HG03571 (cell line): ENCODE measurements at regions not wholly inside any gene's neighbourhood (a gene's known extent, or its start where the extent isn't known, plus 50 kb on each side); places are given as distances from the start of the nearest gene placed in this dataset.
"Not testable (repeated sequence)": the region's sequence is repeated elsewhere in the genome, so short reads cannot be mapped to it uniquely, and the experiment has no call there.

Experiments
- ATAC-seq: cut with Tn5 transposase; IDR thresholded peaks from one replicate; pipeline ENCODE4 v1.9.1; 2021; ENCODE audit not compliant: unreplicated experiment

GRCh38 chr13:83825676-83826075 is 56.6 kb downstream of the SLITRK1 start:
- ATAC-seq, result no peak

DNA sequence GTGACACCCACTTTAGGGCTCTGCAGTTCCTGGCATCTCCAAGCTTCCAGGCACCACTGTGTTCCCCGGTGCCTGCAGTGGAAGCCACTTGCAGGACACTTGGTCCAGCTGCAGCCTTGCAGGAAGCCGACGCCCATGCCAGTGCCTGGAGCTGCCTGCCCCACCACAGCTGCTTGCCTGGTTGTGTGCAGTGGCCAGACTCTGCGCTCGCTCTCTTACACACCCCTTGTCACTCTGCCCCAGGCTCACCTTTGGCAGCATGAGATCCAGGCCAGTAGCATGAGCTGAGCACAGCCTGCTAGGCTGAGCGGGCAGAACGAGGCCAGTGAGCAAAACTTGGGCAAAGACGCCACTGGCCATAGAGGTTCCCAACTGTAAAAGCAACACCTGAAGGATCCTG is 57.7 kb downstream of the SLITRK1 start:
- ATAC-seq, result no peak

GRCh38 chr13:83824120-83824519 is 58.2 kb downstream of the SLITRK1 start:
- ATAC-seq, result no peak

DNA sequence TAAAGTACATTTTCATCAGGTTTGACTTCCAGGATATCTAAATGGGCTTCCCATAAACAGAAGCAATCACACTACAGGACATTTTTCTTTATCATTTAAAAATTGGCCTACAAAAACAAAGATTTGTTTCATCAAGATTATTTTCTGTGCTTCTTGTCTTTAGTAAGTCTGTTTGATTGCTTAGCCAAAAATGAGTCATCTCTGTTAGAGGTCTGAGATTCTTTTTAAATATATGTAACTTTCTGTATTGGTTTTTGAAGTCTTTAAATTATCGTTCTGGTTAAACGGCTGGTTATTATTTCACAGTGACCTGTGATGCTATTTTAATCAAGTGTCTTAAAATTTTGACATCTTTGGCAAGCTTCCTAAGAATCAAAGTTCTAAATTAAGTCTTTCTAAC is 62.7 kb downstream of the SLITRK1 start:
- ATAC-seq, result no peak

- ATAC-seq, result no peak
Observed at GRCh38 chr13:83819156-83819555, 63.1 kb downstream of the SLITRK1 start.

GRCh38 chr13:83816081-83816480 is 66.2 kb downstream of the SLITRK1 start:
- ATAC-seq, result no peak

GRCh38 chr13:83815598-83815997 is 66.7 kb downstream of the SLITRK1 start:
- no peak for ATAC-seq

DNA sequence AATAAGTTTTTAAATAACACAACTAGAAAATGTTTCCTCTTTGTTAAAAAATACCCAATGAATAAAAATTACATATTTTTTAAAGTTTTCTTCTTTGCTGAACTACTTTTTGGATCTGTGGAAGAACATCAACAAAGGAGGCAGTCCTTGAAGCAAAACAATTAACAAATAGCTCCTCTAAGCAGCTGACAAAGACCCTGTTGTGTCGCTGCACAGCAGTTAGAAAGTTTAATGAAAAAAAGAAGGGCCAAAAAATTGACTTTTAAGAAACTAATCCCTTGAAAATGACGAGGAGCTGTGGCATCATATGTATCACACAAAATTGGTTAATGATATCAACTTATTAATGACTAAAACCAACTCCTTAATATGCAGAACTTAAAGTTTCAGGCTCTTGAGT is 72.1 kb downstream of the SLITRK1 start:
- no peak for ATAC-seq

DNA sequence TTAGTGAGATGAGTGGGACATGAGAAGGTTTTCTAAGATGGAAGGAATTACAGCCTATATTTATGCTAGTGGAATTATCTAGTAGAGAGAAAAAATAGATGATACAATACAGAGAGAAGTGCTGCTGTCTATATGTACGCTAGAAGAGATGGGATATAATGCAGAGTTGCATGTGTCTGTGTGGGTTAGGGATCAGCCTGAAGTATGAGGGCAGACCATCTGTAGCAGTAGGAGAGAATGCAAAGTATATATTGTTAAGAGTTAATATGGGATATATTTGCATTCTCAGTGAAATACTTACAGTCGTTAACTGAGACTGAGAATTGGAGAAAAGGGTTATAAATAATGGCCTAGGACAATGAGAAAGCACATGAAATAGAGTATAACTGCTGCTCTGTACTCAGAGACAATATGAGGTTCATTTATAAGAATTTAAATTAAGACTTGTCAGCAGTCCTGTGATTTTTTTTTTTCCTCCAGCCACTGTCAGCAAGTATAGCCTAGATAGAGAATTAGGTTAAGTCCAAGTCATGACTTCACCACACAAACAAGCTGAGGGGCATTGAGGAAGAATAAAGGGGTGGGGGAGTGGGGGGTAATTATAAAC is 77.8 kb downstream of the SLITRK1 start:
- ATAC-seq, result no peak

- no peak for ATAC-seq
Observed at GRCh38 chr13:83798731-83799130, 83.5 kb downstream of the SLITRK1 start.

DNA sequence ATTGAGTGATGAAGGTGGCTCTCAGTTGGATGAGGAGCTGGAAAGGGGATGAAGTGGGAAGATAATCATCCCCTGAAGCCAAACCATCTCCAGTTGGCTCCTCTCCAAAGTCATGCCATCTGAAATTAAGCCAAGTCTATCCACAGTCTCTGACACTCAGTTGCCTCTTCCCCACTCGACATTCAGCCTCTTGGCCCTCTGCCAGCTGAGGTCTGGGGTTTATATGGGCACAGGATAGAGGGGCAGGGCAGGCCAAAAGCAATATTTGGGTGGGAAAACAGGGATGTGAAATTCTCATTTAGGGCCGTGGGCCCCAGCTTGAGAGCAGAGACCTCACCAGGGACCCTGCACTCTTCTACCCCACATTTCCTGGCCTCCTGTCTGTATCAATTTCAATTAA is 85.9 kb downstream of the SLITRK1 start:
- no peak for ATAC-seq

- ATAC-seq, result no peak
Observed at GRCh38 chr13:83794583-83794982, 87.7 kb downstream of the SLITRK1 start.

- no peak for ATAC-seq
Observed at GRCh38 chr13:83780227-83780626, 102.0 kb downstream of the SLITRK1 start.

DNA sequence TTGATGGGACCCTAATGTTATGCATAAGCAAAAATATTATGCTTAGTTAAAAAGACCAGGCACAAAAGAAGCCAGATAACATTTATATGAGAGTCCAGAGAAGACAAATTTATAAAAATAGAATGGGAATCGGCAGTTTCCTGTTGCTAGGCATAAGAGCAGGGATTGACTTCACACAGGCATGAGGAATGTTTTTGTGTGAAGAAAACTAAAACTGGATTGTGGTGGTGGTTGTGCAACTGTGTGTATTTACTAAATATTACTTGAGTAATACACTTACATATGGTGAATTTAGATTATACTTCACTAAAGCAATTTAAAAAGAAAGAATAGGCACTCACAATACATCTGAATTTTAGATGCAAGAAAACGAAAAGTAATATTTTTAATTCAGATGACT is 108.3 kb downstream of the SLITRK1 start:
- no peak for ATAC-seq

DNA sequence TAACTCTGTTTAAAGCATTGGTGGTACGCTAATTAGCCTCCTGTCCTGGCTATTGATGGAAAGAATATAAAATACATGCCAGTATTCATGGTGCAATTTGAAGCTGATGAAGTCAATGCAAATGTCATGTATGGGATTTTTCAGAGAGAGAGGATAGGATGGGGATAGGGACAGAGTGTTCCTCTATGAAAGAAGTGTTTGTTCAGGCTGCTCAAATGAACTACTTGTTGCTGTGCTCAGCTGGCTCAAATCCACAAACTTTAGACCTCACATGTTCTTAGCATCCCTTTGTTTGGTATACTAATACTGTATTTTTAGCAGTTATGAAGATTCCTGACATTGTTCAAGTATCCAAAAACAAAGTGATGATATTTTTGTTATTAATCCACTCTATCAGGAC is 116.5 kb downstream of the SLITRK1 start:
- no peak for ATAC-seq

GRCh38 chr13:83761631-83762030 is 120.6 kb downstream of the SLITRK1 start:
- ATAC-seq, result no peak

DNA sequence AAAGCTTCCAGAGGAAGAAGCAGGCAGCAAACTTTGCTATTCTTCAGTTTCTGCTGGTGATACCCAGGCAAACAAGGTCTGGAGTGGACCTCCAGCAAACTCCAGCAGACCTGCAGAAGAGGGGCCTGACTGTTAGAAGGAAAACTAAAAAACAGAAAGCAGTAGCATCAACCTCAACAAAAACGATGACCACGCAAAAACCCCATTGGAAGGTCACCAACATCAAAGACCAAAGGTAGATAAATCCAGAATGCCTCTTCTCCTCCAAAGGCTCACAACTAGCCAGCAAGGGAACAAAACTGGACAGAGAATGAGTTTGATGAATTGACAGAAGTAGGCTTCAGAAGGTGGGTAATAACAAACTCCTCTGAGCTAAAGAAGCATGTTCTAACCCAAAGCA is 127.1 kb downstream of the SLITRK1 start:
- not testable (repeated sequence) for ATAC-seq

GRCh38 chr13:83753912-83754624 is 128.2 kb downstream of the SLITRK1 start:
- ATAC-seq, result no peak

GRCh38 chr13:83752141-83752540 is 130.1 kb downstream of the SLITRK1 start:
- ATAC-seq, result no peak

DNA sequence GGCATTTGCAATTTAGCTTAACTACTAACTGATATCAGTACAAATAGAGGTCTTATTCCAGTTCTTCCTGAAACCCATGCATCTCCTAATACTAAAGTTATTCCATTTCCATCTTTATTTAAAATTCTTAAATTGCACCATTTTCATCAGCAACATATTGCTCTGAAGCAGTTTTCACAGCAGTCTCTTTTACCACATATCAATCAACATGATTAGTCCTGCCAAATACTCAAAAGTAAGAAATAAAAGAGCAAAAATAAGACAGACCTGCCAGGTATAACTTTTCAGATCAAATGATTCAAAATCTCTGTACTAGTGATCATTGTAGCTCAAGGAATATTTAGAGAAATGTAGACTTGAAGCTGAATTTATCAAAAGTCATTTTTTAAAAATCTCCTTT is 141.7 kb downstream of the SLITRK1 start:
- ATAC-seq, result no peak

DNA sequence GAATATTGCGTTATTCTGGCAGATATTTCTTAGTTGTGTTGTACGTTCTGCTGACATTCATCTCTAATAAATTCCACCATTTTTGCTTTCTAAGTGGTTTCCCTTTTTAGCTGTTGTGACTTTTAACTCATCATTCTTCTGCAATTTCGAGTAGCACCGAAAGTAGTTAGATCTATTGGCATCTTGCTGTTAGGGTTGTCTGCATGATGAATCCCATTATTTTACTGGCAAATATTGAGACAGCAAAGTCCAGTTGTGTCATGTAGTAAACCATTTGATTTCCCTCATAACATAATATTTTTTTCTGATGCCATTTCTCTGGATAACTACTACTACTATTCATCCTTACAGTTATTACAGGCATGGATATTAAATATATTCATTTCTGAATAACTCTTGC is 143.9 kb downstream of the SLITRK1 start:
- no peak for ATAC-seq

GRCh38 chr13:83733293-83733692 is 149.0 kb downstream of the SLITRK1 start:
- no peak for ATAC-seq

- no peak for ATAC-seq
Observed at GRCh38 chr13:83732755-83733154, 149.5 kb downstream of the SLITRK1 start.
